Uterus (tissue), 3 donors: ENCODE measurements at regions not wholly inside any gene's neighbourhood (a gene's known extent, or its start where the extent isn't known, plus 50 kb on each side); places are given as distances from the start of the nearest gene placed in this dataset.

Experiments used
- DNase-seq, 2 donors: peaks; one replicate each; pipeline ENCODE4 v3.0.0-alpha.2; 2019 to 2020
- H3K27ac ChIP-seq, 2 donors: fragments of 200-600 bp; sonication (generic); 1 replicate in 1 of 2; 2 replicates in 1 of 2; pipeline ENCODE4 v1.5.1; 2016 to 2018
- H3K27me3 ChIP-seq, 2 donors: fragments of 200-600 bp; sonication (generic); one replicate each; pipeline ENCODE4 v1.5.1; 2018 to 2019; ENCODE audit warnings: control low read depth in 1 of 2
- H3K36me3 ChIP-seq, 2 donors: fragments of 200-600 bp; sonication (generic); one replicate each; pipeline ENCODE4 v1.5.1; 2019; ENCODE audit warnings: control low read depth in 1 of 2
- H3K4me1 ChIP-seq, 2 donors: fragments of 200-600 bp; sonication (generic); one replicate each; pipeline ENCODE4 v1.5.1; 2018 to 2019; ENCODE audit warnings: control low read depth in 1 of 2
- H3K4me3 ChIP-seq, 2 donors: fragments of 200-600 bp; sonication (generic); 1 replicate in 1 of 2; 2 replicates in 1 of 2; pipeline ENCODE4 v1.5.1; 2018 to 2019; ENCODE audit warnings: mild to moderate bottlenecking in 1 of 2
- H3K9me3 ChIP-seq, 2 donors: fragments of 200-600 bp; sonication (generic); one replicate each; pipeline ENCODE4 v1.5.1; 2019; ENCODE audit warnings: control low read depth in 1 of 2
- POLR2A ChIP-seq, 2 donors: fragments of 450-650 bp; IDR thresholded peaks; one replicate each; pipeline ENCODE4 v1.6.1; 2016; ENCODE audit warnings: antibody characterized with exemption in 2 of 2, mild to moderate bottlenecking in 1 of 2, moderate library complexity in 1 of 2
- intact Hi-C: fragments of 100-400 bp; cut with DNase I; formaldehyde crosslinking; loops from one replicate; pipeline ENCODE4 v1.15.1; 2023; ENCODE audit warnings: low total_unique reads
- TF ChIP-seq, protein P1 (sequence below), 4 experiments: fragments of 200-600 bp in 2 of 4; fragments of 450-650 bp in 2 of 4; sonication (generic) in 2 of 4; IDR thresholded peaks; one replicate each; pipeline ENCODE4 v1.5.1; 2016 to 2019; ENCODE audit warnings: antibody characterized with exemption in 4 of 4, mild to moderate bottlenecking in 2 of 4, moderate library complexity in 1 of 4
- donor health status: DM: yes; HTN: yes; CAD: no.

DNA sequence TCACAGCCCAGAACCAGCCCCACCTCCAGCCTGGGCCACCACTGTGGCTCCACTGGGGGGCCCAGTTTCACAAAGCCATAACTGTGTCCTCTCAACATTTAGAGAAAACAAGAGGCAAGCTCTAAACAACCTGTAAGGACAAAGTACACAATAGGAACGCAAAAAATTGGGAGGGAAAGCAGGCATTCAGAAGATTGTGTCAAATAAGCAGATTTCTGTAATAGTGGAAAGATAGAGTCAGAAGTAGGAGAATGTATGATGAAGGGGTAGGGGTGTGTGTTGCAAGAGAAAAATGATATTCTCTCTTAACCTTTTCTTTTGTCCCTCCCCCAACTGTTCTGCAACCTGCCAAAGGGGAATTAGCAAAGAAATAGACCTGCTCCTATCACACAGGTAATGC lies 449.9 kb upstream of the NPVF start:
- Histone ChIP-seq H3K27me3 (no peaks in the 10 kb centered on the region), H3K4me1 (no peaks in the 10 kb centered on the region), H3K36me3 (no peaks in the 10 kb centered on the region), H3K27ac (no peak overlapping the region), H3K4me3 (no peak overlapping the region), H3K9me3 (no peaks in the 10 kb centered on the region)
- DNase-seq = no peak
- TF ChIP-seq, protein P1, sequence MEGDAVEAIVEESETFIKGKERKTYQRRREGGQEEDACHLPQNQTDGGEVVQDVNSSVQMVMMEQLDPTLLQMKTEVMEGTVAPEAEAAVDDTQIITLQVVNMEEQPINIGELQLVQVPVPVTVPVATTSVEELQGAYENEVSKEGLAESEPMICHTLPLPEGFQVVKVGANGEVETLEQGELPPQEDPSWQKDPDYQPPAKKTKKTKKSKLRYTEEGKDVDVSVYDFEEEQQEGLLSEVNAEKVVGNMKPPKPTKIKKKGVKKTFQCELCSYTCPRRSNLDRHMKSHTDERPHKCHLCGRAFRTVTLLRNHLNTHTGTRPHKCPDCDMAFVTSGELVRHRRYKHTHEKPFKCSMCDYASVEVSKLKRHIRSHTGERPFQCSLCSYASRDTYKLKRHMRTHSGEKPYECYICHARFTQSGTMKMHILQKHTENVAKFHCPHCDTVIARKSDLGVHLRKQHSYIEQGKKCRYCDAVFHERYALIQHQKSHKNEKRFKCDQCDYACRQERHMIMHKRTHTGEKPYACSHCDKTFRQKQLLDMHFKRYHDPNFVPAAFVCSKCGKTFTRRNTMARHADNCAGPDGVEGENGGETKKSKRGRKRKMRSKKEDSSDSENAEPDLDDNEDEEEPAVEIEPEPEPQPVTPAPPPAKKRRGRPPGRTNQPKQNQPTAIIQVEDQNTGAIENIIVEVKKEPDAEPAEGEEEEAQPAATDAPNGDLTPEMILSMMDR (IDR thresholded peaks at IDR 0.05) = no peak
- TF ChIP-seq POLR2A (IDR thresholded peaks at IDR 0.05) = no peak
- intact Hi-C loops = no loop called here

DNA sequence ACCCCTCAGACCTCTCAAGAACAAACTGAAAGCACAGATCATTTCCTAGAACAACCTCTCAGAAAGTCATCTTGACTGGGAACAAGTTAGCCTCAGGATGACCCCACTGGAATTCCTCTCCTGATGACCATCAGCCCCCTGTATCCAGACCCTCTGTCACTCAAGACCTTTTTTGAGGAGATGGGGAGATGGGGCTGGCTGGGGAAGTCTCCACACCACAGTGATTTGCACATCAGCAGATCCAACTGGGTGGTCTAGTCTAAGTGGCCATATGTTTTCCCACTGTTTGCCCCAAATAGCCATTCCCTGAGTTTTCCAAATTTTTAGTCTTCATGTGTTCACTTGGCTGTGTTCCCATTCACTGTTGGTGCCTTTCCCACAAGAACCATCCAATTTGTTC lies 452.4 kb upstream of the NPVF start:
- Histone ChIP-seq H3K27ac (no peak overlapping the region), H3K36me3 (no peaks in the 10 kb centered on the region), H3K9me3 (no peaks in the 10 kb centered on the region), H3K27me3 (no peaks in the 10 kb centered on the region), H3K4me1 (no peaks in the 10 kb centered on the region), H3K4me3 (no peak overlapping the region)
- no peak for TF ChIP-seq POLR2A (IDR thresholded peaks at IDR 0.05)
- TF ChIP-seq, protein P1 (IDR thresholded peaks at IDR 0.05) = no peak
- intact Hi-C loops = no loop called here
- no peak for DNase-seq

DNA sequence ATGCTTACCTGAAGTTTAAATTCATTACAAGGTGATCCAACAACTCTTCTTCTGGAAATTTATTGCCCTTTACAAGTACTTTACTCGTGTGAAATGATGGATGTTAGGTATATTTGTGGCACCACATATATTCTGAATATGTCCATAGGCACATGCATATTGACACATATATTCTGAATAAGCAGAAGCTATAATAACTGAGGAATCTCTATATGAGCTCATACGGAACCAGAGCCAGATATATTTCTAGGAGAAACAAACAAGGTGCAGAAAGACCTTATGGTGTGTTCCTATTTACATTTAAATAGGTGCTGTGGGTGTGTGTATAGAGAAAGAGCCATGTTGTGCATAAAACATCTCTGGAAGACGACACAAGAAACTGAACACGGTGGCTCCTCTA lies 456.1 kb upstream of the NPVF start:
- Histone ChIP-seq H3K4me1 (no peaks in the 10 kb centered on the region), H3K27me3 (no peaks in the 10 kb centered on the region), H3K4me3 (no peak overlapping the region), H3K36me3 (no peaks in the 10 kb centered on the region), H3K27ac (no peak overlapping the region), H3K9me3 (no peaks in the 10 kb centered on the region)
- DNase-seq = no peak
- TF ChIP-seq POLR2A (IDR thresholded peaks at IDR 0.05) = no peak
- TF ChIP-seq, protein P1 (IDR thresholded peaks at IDR 0.05) = no peak
- intact Hi-C loops = no loop called here

DNA sequence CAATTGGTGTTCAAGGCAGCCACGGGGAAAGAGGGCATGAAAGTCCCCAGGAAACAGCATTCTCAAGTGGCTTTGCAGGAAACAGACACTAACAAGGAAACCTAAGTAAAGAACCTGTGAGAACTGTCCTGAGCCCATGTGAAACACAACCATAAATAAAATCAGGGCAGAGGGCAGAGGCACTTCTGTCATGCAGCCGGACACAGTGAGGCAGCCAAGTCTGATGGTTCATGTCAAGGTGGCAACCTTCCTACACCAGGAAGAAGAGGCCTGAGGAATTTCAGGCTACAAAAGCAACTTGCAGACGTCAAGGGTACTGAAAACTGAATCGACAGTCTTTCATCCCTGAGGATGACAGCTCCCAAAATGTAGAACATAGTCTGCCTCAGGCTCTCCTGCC lies 458.2 kb upstream of the NPVF start:
- no peaks in the 10 kb centered on the region for H3K4me1 ChIP-seq
- H3K4me3 ChIP-seq = no peak overlapping the region
- H3K27ac ChIP-seq = no peak overlapping the region
- H3K36me3 ChIP-seq = no peaks in the 10 kb centered on the region
- intact Hi-C loops = no loop called here
- no peaks in the 10 kb centered on the region for H3K9me3 ChIP-seq
- no peaks in the 10 kb centered on the region for H3K27me3 ChIP-seq
- DNase-seq = no peak
- TF ChIP-seq, protein P1 (IDR thresholded peaks at IDR 0.05) = no peak
- TF ChIP-seq POLR2A (IDR thresholded peaks at IDR 0.05) = no peak

DNA sequence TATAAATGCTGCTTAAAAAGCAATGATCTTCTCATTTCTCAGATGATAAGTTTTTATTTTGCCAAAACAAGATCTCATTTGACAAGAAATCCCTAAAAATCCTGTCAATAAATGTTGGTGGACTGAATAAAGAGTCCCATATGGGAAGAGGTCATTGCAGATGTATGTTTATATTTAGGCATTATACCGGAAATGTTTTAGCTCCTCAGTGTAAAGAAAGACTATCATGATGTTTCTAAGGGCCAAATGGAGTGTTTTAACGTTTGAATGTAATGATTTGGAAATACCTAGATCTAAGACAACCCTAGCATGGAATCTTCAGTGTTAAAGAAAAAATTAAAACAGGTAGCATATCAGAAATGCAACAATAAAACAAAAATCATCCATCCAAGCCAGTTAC lies 457.8 kb upstream of the NFE2L3 start:
- TF ChIP-seq POLR2A (IDR thresholded peaks at IDR 0.05) = no peak
- TF ChIP-seq, protein P1 (IDR thresholded peaks at IDR 0.05) = no peak
- Histone ChIP-seq H3K4me1 (no peaks in the 10 kb centered on the region), H3K27ac (peak overlapping the region; percentile 41 to 77), H3K27me3 (no peaks in the 10 kb centered on the region), H3K36me3 (no peaks in the 10 kb centered on the region), H3K4me3 (no peak overlapping the region), H3K9me3 (no peaks in the 10 kb centered on the region)
- intact Hi-C loops = no loop called here
- DNase-seq = no peak
